ENCODE measurements at regions not wholly inside any gene's neighbourhood (a gene's known extent, or its start where the extent isn't known, plus 50 kb on each side); places are given as distances from the start of the nearest gene placed in this dataset.

GRCh38 chr13:106140476-106140875 lies 395.0 kb downstream of the EFNB2 start:
- ATAC-seq (no peak), DNase-seq (no peak)
- no peak for TF ChIP-seq CTCF (IDR thresholded peaks at IDR 0.05)
- TF ChIP-seq POLR2A (IDR thresholded peaks at IDR 0.05) = no peak
- Histone ChIP-seq H3K4me1 (no peaks in the 10 kb centered on the region), H3K36me3 (no peaks in the 10 kb centered on the region), H3K4me3 (no peak overlapping the region), H3K27me3 (no peaks in the 10 kb centered on the region), H3K9me3 (no peaks in the 10 kb centered on the region), H3K27ac (no peak overlapping the region)
- WGBS (ENCODE audit: insufficient coverage, low coverage, low lambda C conversion rate, missing lambda C conversion rate) = 40% methylated on average over 1 of the region's 1 CpG
- intact Hi-C loops (cut with DNase I) = no loop called here

- Histone ChIP-seq H3K27me3 (no peaks in the 10 kb centered on the region), H3K9me3 (no peaks in the 10 kb centered on the region), H3K4me1 (no peaks in the 10 kb centered on the region), H3K36me3 (no peaks in the 10 kb centered on the region), H3K27ac (no peak overlapping the region), H3K4me3 (no peak overlapping the region)
- DNase-seq = no peak
- TF ChIP-seq POLR2A (IDR thresholded peaks at IDR 0.05) (no peak), CTCF (IDR thresholded peaks at IDR 0.05) (no peak)
- no peak for ATAC-seq
- WGBS (ENCODE audit: insufficient coverage, low coverage, low lambda C conversion rate, missing lambda C conversion rate) = 40% methylated on average over 2 of the region's 3 CpGs
- intact Hi-C loops (cut with DNase I) = no loop called here
Measured at GRCh38 chr13:106139942-106140341, 395.5 kb downstream of the EFNB2 start.

- Histone ChIP-seq H3K27me3 (no peaks in the 10 kb centered on the region), H3K27ac (no peak overlapping the region), H3K9me3 (no peaks in the 10 kb centered on the region), H3K4me1 (no peaks in the 10 kb centered on the region), H3K4me3 (no peak overlapping the region), H3K36me3 (no peaks in the 10 kb centered on the region)
- no peak for DNase-seq
- intact Hi-C loops (cut with DNase I) = no loop called here
- WGBS (ENCODE audit: insufficient coverage, low coverage, low lambda C conversion rate, missing lambda C conversion rate) = 33% methylated on average over 4 of the region's 4 CpGs
- ATAC-seq = no peak
- TF ChIP-seq POLR2A (IDR thresholded peaks at IDR 0.05) (no peak), CTCF (IDR thresholded peaks at IDR 0.05) (no peak)
Measured at GRCh38 chr13:106139377-106139776, 396.1 kb downstream of the EFNB2 start.

- Histone ChIP-seq H3K27ac (no peak overlapping the region), H3K9me3 (no peaks in the 10 kb centered on the region), H3K4me3 (no peak overlapping the region), H3K36me3 (no peaks in the 10 kb centered on the region), H3K4me1 (no peaks in the 10 kb centered on the region), H3K27me3 (no peaks in the 10 kb centered on the region)
- DNase-seq = no peak
- intact Hi-C loops (cut with DNase I) = no loop called here
- no peak for ATAC-seq
- no peak for TF ChIP-seq CTCF (IDR thresholded peaks at IDR 0.05)
- TF ChIP-seq POLR2A (IDR thresholded peaks at IDR 0.05) = no peak
Measured at GRCh38 chr13:106138620-106139019, 396.8 kb downstream of the EFNB2 start.

GRCh38 chr13:106133025-106133424 lies 402.4 kb downstream of the EFNB2 start:
- H3K27ac ChIP-seq = no peak overlapping the region
- DNase-seq = no peak
- H3K9me3 ChIP-seq = no peaks in the 10 kb centered on the region
- no peak for ATAC-seq
- WGBS (ENCODE audit: insufficient coverage, low coverage, low lambda C conversion rate, missing lambda C conversion rate) = 11% methylated on average over 2 of the region's 2 CpGs
- TF ChIP-seq CTCF (IDR thresholded peaks at IDR 0.05) = no peak
- TF ChIP-seq POLR2A (IDR thresholded peaks at IDR 0.05) = no peak
- no peaks in the 10 kb centered on the region for H3K36me3 ChIP-seq
- intact Hi-C loops (cut with DNase I) = no loop called here
- no peaks in the 10 kb centered on the region for H3K27me3 ChIP-seq
- no peaks in the 10 kb centered on the region for H3K4me1 ChIP-seq
- no peak overlapping the region for H3K4me3 ChIP-seq

All from right lobe of liver (tissue), 6 donors.